HFFc6 (cell line): ENCODE measurements at regions not wholly inside any gene's neighbourhood (a gene's known extent, or its start where the extent isn't known, plus 50 kb on each side); places are given as distances from the start of the nearest gene placed in this dataset.

Experiments
- DNase-seq: peaks from one replicate; pipeline ENCODE4 v3.0.0-alpha.2; 2018
- H3K27ac Mint-ChIP-seq: 2 replicates; pipeline ENCODE4 v1.8.0; 2020; ENCODE audit warnings: mild to moderate bottlenecking, mixed read lengths
- H3K27me3 Mint-ChIP-seq: 2 replicates; pipeline ENCODE4 v1.8.0; 2021; ENCODE audit warnings: mild to moderate bottlenecking, moderate library complexity, mixed read lengths; ENCODE audit not compliant: insufficient read depth
- H3K36me3 Mint-ChIP-seq: 2 replicates; pipeline ENCODE4 v1.8.0; 2021; ENCODE audit warnings: low read depth, mixed read lengths
- H3K4me1 Mint-ChIP-seq: 2 replicates; pipeline ENCODE4 v1.8.0; 2020; ENCODE audit warnings: low read depth, mixed read lengths
- H3K4me3 Mint-ChIP-seq: 2 replicates; pipeline ENCODE4 v1.8.0; 2020; ENCODE audit warnings: mild to moderate bottlenecking, moderate library complexity, mixed read lengths
- H3K9me3 Mint-ChIP-seq: 2 replicates; pipeline ENCODE4 v1.8.0; 2020; ENCODE audit warnings: mild to moderate bottlenecking, mixed read lengths
- TF ChIP-seq, protein P1 (sequence below): fragments of 200-600 bp; sonication (generic); IDR thresholded peaks from 2 replicates; pipeline ENCODE4 v1.5.0; 2021; ENCODE audit warnings: antibody characterized with exemption, mild to moderate bottlenecking

- peaks cover 37% of the 10 kb centered on the region for H3K9me3 Mint-ChIP-seq
- no peak for DNase-seq
- no peak overlapping the region for H3K27ac Mint-ChIP-seq
- no peaks in the 10 kb centered on the region for H3K4me1 Mint-ChIP-seq
- no peak overlapping the region for H3K4me3 Mint-ChIP-seq
- H3K27me3 Mint-ChIP-seq = peaks cover 3% of the 10 kb centered on the region; the same call in 1 of the 2 replicates
- TF ChIP-seq, protein P1, sequence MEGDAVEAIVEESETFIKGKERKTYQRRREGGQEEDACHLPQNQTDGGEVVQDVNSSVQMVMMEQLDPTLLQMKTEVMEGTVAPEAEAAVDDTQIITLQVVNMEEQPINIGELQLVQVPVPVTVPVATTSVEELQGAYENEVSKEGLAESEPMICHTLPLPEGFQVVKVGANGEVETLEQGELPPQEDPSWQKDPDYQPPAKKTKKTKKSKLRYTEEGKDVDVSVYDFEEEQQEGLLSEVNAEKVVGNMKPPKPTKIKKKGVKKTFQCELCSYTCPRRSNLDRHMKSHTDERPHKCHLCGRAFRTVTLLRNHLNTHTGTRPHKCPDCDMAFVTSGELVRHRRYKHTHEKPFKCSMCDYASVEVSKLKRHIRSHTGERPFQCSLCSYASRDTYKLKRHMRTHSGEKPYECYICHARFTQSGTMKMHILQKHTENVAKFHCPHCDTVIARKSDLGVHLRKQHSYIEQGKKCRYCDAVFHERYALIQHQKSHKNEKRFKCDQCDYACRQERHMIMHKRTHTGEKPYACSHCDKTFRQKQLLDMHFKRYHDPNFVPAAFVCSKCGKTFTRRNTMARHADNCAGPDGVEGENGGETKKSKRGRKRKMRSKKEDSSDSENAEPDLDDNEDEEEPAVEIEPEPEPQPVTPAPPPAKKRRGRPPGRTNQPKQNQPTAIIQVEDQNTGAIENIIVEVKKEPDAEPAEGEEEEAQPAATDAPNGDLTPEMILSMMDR = no peak
- no peaks in the 10 kb centered on the region for H3K36me3 Mint-ChIP-seq
Observed at GRCh38 chr12:39065455-39065854, 160.1 kb upstream of the CPNE8 start.

GRCh38 chr12:39064708-39065107, 159.3 kb upstream of the CPNE8 start:
- no peak for DNase-seq
- H3K27me3 Mint-ChIP-seq = peaks cover 3% of the 10 kb centered on the region; the same call in 1 of the 2 replicates
- H3K4me1 Mint-ChIP-seq = no peaks in the 10 kb centered on the region
- H3K36me3 Mint-ChIP-seq = no peaks in the 10 kb centered on the region
- no peak overlapping the region for H3K4me3 Mint-ChIP-seq
- H3K9me3 Mint-ChIP-seq = peaks cover 41% of the 10 kb centered on the region
- no peak overlapping the region for H3K27ac Mint-ChIP-seq
- TF ChIP-seq, protein P1 = no peak

GRCh38 chr12:39062266-39062996, 157.0 kb upstream of the CPNE8 start:
- no peak overlapping the region for H3K27ac Mint-ChIP-seq
- H3K9me3 Mint-ChIP-seq = peaks cover 44% of the 10 kb centered on the region
- H3K36me3 Mint-ChIP-seq = no peaks in the 10 kb centered on the region
- H3K4me3 Mint-ChIP-seq = no peak overlapping the region
- DNase-seq = no peak
- H3K4me1 Mint-ChIP-seq = no peaks in the 10 kb centered on the region
- TF ChIP-seq, protein P1 = no peak
- no peaks in the 10 kb centered on the region for H3K27me3 Mint-ChIP-seq

GRCh38 chr12:39061576-39061975, 156.2 kb upstream of the CPNE8 start:
- H3K4me3 Mint-ChIP-seq = no peak overlapping the region
- H3K4me1 Mint-ChIP-seq = no peaks in the 10 kb centered on the region
- no peaks in the 10 kb centered on the region for H3K27me3 Mint-ChIP-seq
- TF ChIP-seq, protein P1 = no peak
- H3K27ac Mint-ChIP-seq = no peak overlapping the region
- no peak for DNase-seq
- H3K9me3 Mint-ChIP-seq = peaks cover 47% of the 10 kb centered on the region
- H3K36me3 Mint-ChIP-seq = no peaks in the 10 kb centered on the region

GRCh38 chr12:39048395-39048794, 143.0 kb upstream of the CPNE8 start:
- no peak overlapping the region for H3K4me3 Mint-ChIP-seq
- no peak for DNase-seq
- H3K27ac Mint-ChIP-seq = no peak overlapping the region
- H3K4me1 Mint-ChIP-seq = no peaks in the 10 kb centered on the region
- TF ChIP-seq, protein P1 = no peak
- no peaks in the 10 kb centered on the region for H3K27me3 Mint-ChIP-seq
- no peaks in the 10 kb centered on the region for H3K36me3 Mint-ChIP-seq
- H3K9me3 Mint-ChIP-seq = peaks cover 30% of the 10 kb centered on the region
